DMS 273 treated with DMSO at 0.1 percent for 48 hours (cell line): ENCODE measurements at regions not wholly inside any gene's neighbourhood (a gene's known extent, or its start where the extent isn't known, plus 50 kb on each side); places are given as distances from the start of the nearest gene placed in this dataset.

Source experiments
- DNase-seq: peaks from one replicate; lab custom pipeline; 2025; lab: John Stamatoyannopoulos, UW

DNA sequence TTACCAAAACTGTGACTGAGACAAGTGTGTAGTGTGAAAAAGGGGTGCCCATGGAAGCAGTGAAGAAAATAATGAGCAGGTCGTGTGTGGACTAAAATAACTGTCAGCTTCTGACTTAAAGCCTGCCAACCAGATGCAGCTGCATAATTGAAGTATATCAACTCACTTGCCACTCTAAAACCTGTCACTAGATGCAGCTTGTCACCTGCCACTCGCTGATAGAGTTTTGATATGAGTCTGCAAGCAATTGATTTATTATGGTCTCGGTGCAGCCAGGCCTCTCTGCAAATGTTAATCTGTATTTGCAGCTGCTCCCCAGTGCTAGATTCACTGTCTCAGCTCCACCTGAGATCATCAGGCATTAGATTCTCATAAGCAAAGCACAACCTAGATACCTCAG, 1090.0 kb upstream of the EYS start:
- DNase-seq, result no peak

DNA sequence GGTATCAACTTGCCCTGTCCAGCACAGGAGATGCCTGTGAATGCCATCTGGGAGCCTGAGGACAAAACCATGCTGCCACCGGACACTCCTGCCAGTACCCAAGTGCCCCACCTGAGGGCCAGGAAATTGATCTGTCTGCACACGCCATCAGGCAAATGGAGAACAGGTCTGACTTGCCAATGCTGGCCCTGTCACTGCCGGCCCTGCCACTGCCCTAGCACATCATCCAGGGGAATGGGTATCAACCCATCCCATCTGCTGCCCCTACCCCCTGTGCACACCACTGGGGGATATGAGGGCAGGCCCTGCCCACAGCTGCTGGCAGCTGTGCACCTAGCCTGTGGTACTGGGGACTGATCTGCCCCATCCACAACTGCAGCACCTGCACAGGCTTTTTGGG, 1081.6 kb upstream of the EYS start:
- DNase-seq, result no peak

DNA sequence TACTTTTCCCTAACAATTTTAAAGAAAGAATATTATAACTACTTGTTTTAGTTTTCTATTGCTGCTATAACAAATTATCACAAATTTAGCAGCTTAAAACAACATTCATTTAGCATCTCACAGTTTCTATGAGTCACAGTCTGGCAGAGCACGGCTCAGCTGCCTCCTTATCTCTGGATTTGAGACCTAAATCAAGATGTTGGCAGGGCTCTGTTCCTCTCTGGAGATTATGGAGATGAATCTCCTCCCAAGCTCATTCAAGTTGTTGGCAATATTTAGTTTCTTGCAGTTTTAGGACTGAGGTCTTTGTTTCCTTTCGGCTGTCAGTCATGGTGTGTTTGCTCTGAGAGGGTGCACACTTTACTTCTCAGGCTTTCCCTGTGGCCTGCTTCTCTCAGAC, 1065.8 kb upstream of the EYS start:
- DNase-seq, result no peak

DNA sequence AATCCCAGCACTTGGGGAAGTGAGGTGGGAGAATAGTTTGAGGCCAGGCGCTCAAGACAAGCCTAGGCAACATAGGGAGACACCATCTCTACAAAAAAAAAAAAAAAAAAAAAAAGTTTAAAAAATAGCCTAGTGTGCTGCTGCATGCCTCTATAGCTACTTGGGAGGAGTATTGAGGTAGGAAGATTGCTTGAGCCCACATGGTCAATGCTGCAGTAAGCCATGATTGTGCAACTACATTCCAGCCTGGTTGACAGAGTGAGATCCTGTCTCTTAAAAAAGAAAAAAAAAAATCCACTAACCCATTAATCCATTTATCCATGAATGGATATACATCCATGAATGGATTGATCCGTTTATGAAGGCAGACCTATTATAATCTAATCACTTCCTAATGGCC, 1064.6 kb upstream of the EYS start:
- no peak for DNase-seq

DNA sequence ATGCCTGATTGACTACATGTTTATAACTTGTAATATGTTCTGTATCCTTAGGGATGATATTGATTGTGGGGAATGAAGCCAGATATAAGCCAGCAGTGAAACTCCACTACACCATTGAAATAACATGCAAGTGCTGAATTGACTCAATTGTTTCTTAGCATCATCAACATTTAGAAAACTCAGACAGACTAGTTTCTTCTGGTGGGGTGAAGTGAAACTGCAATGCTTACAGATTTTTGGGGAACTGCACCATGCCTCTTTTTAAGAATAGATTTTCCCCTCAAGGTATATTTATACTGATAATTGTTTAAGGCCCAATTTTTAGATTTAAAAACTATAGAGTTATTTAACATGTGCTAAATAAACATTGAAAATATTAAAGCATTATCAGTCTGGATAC, 1044.6 kb upstream of the EYS start:
- DNase-seq, result no peak

DNA sequence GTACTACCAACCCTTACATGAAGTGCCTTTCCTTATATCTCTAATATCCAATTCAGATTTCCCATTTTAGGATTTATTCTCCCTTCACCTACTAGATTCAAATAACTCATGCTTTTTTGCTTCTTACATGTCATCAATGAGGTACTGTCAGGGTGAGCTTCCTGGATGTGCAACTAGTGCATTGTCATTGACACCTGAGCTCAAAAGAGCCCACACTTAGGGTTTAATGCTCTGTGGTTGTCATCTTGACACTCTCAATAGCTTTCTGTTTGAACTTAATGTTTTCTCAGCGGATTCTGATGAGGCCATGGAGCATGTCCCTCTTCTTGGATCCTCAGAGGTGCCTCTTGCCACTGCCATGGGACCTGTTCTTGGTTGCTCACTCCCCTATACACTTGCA, 1033.3 kb upstream of the EYS start:
- no peak for DNase-seq

DNA sequence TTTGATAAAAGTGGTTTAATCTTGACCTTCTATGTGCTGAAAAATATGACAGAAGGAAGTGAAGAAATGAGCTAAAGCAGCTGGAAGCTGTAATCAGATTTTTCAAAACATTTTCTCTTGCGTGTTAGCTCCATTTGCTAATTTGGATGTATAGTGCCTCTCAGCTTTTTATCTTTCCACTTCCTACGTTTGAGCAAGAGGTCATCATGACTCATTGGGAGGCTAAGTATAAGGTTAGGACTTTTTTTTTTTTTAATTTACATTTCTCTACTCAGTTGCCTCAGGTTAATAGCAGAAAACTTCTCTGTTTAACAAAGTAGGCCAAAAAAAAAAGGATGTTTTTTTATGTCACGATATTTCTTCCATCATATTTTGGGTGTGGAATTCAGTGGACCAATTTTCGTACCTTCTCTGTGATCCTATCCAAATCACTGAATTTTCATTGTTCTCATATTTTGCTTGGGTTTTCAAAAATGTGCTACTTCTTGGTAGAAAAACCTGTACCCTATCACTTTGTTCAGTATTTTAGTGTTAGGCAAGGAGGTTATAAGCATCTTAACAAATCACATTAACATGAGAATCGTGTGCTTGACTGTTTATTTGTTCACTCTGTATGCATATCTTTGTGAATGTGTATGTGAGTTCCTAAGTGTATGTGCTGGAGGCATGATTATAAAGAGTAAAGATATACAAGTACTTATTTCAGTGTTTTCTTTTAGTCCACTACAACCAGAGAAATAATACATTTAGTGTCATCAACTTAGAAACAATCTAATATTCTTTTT, 1028.3 kb upstream of the EYS start:
- no peak for DNase-seq

DNA sequence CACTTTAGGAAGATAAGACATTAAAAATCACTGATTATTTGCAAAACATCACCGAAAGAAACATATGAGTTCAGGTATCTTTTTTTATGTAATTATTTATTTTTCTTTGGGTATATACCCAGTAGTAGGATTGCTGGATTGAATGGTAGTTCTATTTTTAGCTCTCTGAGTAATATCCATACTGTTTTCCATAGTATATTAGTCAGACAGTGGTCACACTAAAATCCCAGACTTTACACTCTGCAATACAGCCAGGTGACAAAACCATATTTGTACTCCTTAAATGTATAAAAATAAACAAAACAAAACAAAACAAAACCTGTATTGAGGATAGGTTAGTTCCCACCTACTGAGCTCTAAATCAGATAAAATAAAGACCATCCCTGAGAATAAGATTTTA, 1024.3 kb upstream of the EYS start:
- no peak for DNase-seq

DNA sequence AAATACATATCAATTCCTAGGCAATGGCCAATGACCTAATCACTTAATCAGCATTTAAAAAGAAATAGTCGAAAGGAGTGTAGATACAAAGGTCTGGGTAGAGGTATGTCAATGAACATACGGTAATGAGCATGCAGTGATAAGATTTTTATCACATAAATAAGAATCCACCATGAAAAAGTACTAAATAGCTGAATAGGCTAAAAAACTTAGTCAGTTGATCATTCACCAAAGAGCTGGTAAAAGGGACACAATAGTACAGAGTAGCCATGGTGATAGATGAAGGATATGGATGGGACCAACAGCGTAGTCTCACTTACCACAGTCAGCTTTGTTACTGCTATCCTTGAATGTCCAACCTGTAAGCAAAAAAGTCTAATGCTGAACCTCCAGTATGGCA, 1018.6 kb upstream of the EYS start:
- no peak for DNase-seq

DNA sequence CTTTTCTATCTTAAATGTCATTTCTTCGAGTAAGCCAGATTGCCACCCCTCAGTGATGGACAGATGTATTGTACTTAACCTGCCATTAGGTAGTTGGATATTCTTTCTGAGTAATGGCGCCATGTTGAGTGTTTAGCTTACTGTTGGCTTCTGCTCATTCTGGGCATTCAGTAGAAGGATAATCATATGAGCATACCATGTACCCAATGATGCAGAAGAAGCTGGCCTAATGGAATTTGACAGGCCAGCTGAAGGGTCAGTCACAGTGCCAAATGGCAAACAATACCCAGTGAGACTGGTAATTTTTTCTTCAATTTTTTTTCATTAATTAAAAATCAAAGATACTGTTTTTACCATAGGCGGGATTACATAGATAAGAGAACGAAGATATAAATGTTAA, 1010.8 kb upstream of the EYS start:
- no peak for DNase-seq

DNA sequence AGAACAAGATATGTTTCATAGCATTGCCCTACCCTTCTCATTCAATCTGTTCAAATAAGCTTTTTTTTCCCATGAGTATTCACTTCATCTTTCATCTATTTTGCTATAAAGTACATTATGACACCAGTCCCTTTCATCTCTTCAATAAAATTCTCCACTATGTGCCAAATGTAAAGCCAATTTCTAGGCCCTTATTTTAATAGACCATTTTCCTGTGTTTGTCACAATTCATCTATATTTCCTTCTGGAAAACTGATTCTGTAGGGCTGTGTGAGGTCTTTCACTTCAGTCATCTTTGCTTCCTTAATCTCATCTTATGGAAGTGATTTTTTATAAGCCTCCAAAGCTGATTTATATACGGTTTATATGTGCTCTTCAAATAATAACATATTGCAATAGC, 992.4 kb upstream of the EYS start:
- no peak for DNase-seq

DNA sequence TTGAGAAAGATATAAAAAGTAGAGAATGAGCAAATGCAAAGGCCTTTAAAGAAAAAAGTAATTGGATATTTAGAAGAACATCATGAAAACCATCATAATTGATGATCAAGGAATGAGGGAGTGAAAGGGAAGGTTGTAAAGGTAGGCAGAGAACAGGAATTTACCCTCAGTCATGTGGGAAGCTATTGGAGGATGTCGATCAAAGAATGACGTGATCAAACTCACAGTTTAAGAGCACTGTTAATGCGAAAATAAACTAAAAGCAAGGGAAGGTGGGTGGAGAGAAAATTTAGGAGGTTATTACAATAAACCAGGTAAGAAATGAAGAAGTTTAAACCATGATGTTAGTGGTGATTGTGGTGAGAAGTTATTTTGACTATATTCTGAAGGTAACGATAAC, 982.6 kb upstream of the EYS start:
- DNase-seq, result no peak

DNA sequence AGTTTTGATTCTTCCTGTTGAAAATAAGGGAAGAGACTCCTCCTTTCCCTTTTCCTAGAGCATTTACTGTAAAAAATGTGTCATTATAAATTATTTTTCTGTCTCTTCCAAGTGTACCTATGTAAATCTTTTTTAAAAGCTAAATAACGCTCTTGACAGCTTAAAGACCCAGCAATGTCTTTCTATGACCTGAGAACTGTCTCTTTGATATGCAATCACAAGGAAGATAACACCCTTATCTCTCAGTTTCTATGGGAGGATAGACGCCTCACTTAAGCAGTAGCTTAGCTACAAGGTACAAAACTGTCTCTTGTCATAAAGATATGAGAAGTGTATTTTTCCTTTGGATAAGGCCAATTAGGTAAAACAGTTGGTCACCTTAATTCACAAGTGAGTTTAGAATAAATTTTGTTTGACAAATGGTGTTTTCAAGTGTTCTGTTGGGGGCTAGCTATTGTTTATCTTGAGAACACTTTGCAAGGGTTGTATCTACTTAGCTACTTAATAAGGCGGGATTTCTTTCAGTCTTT, 980.6 kb upstream of the EYS start:
- DNase-seq, result no peak

DNA sequence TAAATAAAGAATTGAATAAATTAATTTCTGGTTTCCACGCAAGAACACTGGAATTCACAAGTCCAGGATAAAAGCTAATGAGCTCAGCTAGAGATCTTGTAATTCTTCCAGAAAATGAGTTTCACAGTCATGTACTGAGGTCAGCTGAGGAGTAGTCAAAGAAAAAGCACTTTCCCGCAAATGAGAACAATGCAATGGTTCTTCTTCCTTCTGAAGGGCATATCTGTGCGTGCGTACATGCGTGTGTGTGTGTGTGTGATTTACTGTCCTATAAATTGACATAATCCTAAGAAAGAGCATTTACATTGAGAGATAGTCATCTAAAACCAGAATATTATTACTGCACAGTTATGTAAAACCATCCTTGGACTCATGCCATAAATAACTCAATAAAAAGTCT, 968.9 kb upstream of the EYS start:
- DNase-seq, result no peak

DNA sequence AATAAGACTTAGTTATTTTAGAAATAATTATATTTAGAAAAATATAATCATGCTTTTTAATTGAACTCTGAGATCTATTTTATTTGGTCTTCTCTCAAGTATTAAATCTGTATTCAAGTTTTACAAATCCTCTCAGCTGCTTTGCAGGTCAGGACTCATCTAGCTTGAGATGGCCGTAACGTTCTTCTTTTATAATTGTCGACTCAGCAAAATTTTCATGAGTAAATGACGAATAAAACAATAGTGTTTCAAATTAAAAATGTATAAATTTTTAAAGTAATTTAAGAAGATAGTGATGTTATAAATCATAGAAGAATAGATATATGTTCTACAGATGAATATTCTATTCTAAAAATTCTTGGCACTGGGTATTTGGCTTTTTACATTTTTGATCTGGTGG, 957.1 kb upstream of the EYS start:
- DNase-seq, result no peak

DNA sequence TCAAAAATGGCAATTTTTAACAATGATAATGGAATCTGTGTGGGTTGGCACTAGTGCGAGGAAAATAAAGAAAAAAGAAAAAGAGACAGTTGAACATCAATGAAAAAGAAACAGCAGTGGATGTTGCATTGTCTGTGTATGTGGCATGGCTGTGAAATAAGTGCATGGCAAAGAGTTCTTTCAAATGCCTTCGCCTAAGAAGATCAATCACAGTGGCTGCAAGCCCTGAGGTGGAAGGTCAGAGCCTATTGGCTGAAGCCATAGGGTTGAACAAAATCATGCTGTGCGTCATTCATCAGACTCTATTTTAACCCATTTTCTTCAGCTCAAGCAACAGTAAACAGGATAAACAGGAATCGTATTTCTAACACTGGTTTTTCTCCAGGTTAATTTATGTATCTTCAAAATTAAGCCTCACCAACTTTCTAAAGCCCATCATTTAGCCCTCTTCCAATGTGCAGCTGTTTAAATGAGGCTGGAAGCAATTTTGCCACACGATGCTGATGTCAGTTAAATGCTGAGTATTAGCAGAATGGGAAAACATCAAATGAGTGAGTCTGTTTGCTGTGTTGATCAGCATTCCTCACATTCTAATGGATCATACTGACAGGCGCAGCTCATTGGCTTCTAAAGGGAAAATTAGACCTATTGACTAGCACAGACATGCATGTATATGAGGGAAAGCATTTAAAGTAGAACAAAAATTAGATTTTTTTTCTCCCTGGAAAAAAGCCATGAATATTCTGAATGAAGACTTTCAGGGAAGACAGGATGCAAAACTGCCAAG, 955.9 kb upstream of the EYS start:
- no peak for DNase-seq

DNA sequence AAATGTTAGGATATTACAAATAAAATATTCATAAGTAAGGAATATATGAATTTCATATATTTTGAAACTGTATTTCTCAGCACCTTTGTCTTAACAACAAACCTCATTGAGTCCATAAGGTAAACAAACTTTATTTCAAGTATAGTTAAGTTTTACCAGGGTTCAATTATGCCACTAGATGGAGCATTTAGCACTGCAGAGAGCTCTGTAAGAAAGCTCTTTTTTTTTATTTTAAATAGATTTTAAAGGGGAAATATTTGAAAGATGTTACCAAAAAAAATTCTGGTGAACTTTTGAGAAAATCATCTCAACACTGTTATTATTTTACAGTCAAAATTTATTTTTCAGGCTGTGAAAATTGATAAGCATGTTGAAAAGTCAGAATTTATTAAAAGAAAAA, 955.2 kb upstream of the EYS start:
- no peak for DNase-seq

DNA sequence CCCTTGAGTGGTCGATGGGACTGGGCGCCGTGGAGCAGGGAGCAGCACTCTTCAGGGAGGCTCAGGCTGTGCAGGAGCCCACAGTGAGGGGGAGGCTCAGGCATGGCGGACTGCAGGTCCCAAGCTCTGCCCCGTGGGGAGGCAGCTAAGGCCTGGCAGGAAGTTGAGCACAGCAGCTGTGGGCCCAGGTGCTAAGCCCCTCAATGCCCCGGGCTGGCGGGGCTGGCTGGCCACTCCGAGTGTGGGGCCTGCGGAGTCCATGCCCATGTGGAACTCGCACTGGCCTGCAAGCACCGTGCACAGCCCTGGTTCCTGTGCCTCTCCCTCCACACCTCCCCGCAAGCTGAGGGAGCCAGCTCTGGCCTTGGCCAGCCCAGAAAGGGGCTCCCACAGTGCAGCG, 948.4 kb upstream of the EYS start:
- DNase-seq, result no peak

DNA sequence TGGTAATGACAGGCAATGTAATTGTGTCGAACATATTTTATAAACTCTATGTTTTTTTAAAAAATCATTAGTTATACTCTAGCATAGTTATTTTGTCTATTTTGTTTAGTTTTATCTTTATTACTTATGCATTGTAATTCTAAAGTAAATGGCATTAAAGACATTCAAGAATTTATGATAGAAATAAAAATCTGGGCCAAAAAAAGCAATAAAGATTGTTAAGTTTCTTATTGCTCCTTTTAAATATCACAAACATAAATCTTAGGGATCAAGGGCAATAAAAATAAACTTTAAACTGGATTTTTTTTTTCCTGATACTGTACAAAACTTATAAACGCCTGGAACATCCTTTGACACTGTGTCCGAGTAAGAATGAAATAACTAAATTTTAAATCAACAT, 931.5 kb upstream of the EYS start:
- DNase-seq, result no peak

DNA sequence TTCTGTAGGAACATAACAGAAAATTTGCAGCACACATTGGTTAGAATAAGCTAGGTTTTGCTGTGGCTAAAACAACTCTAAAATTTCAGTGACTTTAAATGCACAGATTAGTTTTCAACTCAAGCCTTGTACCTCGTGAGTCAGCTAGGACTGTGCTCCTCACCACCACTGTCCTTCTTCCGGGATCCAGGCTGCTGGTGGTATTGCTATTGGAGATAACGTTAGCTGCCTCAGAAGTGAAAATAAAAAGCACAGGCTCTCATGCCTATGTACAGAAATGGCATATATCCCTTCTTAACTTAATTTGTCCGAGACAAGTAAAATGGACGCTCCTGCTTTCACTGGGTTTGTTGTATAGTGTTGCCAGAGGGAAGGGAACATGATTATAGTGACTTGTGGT, 931.1 kb upstream of the EYS start:
- no peak for DNase-seq

DNA sequence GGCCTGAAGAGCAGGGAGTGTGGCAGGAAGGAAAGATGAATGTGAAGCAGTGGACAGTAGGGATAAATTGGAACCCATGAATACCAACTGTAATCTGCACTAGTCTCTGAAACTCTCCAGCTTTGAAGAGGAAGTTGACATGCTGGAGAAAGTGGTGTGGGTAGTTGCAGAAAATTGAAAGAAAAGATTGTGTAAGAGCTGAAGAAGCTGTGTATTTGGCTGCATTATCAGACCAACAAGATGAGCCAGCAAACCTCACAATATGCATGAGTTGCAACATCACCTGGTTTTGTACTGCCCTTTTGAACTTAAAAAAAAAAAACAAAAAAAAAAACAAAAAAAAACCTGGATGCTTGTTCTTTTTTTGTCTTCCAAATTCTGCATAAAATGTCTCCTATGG, 921.9 kb upstream of the EYS start:
- no peak for DNase-seq

DNA sequence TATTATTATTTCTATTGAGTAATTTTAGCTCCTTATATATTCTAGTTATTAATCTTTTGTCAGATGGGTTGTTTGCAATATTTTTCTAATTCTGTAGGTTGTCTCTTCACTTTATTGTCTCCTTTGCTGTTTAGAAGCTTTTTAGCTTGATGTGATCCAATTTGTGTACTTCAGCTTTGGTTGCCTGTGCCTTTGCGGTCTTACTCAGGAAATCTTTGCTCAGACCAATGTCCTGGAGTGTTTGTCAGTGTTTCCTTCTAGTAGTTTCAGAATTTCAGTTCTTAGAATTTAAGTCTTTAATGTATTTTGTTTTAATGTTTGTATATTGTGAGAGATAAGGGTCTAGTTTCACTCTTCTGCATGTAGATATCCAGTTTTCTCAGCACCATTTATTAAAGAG, 916.0 kb upstream of the EYS start:
- DNase-seq, result no peak

DNA sequence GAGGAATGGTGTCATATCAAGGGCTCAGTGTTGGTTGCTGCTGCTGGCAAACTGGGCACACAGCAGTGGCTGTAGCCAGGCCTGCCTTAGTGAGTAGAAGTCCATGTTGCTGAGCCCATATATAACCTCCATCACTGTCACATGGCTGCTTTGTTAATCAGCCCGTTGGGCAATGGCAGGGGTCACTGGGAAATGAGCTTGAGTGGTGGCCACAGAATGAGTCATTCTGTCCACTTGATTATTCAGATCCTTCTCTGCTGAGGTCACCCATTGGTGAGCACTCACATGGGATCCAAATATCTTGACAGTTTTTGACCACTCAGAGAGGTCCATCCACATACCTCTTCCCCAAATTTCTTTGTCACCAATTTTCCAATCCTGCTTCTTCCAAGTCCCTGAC, 898.9 kb upstream of the EYS start:
- DNase-seq, result no peak

DNA sequence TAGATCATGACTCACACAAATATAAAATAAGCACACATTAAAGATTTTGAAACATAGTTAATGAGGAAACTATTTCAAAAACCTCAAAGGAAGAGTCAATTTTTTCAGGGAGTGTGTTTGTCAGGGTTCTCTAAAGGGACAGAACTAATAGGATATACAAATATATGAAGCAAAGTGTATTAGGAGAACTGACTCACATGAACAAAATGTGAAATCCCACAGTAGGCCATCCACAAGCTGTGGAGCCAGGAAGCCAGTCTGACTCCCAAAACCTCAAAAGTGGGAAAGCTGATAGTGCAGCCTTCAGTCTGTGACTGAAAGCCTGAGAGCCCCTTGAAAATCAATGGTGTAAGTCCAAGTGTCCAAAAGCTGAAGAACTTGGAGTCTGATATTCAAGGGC, 898.0 kb upstream of the EYS start:
- no peak for DNase-seq
